Bronchial epithelial cell (primary cell): ENCODE measurements at regions not wholly inside any gene's neighbourhood (a gene's known extent, or its start where the extent isn't known, plus 50 kb on each side); places are given as distances from the start of the nearest gene placed in this dataset.

Experiments
- DNase-seq: peaks from one replicate; pipeline ENCODE4 v3.0.0-alpha.2; 2010; ENCODE audit warnings: low read depth
- FAIRE-seq: peaks from 2 replicates; lab custom pipeline; 2011; peaks lifted over from hg19 to GRCh38; lab: Jason Lieb, UNC
- H3K27me3 ChIP-seq: 2 replicates; pipeline ENCODE4 v1.5.1; 2011; ENCODE audit warnings: low read length; ENCODE audit not compliant: control insufficient read depth, insufficient read depth
- H3K36me3 ChIP-seq: 2 replicates; pipeline ENCODE4 v1.5.1; 2011; ENCODE audit warnings: low read length; ENCODE audit not compliant: control insufficient read depth, insufficient read depth
- H3K4me3 ChIP-seq: 2 replicates; pipeline ENCODE4 v1.5.1; 2011; ENCODE audit warnings: mild to moderate bottlenecking, low read depth, low read length, control low read depth
- CTCF ChIP-seq: IDR thresholded peaks from 2 replicates; pipeline ENCODE4 v1.5.1; 2011; ENCODE audit warnings: mild to moderate bottlenecking, moderate library complexity, low read length, control low read depth, inconsistent platforms; ENCODE audit not compliant: insufficient read depth, severe bottlenecking

- DNase-seq, result peak; percentile 91
- no peak for TF ChIP-seq CTCF
- FAIRE-seq, result peak; percentile 52
Observed at GRCh38 chr9:27632254-27632653, 59.0 kb upstream of the C9orf72 start.

GRCh38 chr9:27633764-27634163 lies 60.5 kb upstream of the C9orf72 start:
- Histone ChIP-seq H3K27me3 (no peaks in the 10 kb centered on the region), H3K36me3 (no peaks in the 10 kb centered on the region), H3K4me3 (no peak overlapping the region)
- DNase-seq (no peak), FAIRE-seq (no peak)
- TF ChIP-seq CTCF, result no peak

More at GRCh38 chr9:27632254-27632653, 59.0 kb upstream of the C9orf72 start:
- H3K27me3 ChIP-seq, result no peaks in the 10 kb centered on the region
- no peak overlapping the region for H3K4me3 ChIP-seq
- H3K36me3 ChIP-seq, result no peaks in the 10 kb centered on the region

- no peak for DNase-seq
- Histone ChIP-seq H3K4me3 (no peak overlapping the region), H3K27me3 (no peaks in the 10 kb centered on the region), H3K36me3 (no peaks in the 10 kb centered on the region)
- TF ChIP-seq CTCF, result no peak
- no peak for FAIRE-seq
Observed at GRCh38 chr9:27634879-27635278, 61.6 kb upstream of the C9orf72 start.

- no peak for TF ChIP-seq CTCF
- FAIRE-seq (no peak), DNase-seq (peak; percentile 91)
Observed at GRCh38 chr9:27638716-27639115, 65.4 kb upstream of the C9orf72 start.

GRCh38 chr9:27645161-27645840 lies 72.0 kb upstream of the C9orf72 start:
- H3K27me3 ChIP-seq, result no peaks in the 10 kb centered on the region
- DNase-seq (no peak), FAIRE-seq (no peak)
- H3K4me3 ChIP-seq, result no peak overlapping the region
- TF ChIP-seq CTCF, result no peak
- no peaks in the 10 kb centered on the region for H3K36me3 ChIP-seq

More at GRCh38 chr9:27638716-27639115, 65.4 kb upstream of the C9orf72 start:
- no peak overlapping the region for H3K4me3 ChIP-seq
- no peaks in the 10 kb centered on the region for H3K36me3 ChIP-seq
- H3K27me3 ChIP-seq, result no peaks in the 10 kb centered on the region

GRCh38 chr9:27653246-27653645 lies 80.0 kb upstream of the C9orf72 start:
- no peak for FAIRE-seq
- H3K36me3 ChIP-seq, result no peaks in the 10 kb centered on the region

More at GRCh38 chr9:27653246-27653645, 80.0 kb upstream of the C9orf72 start:
- DNase-seq, result peak; percentile 42
- Histone ChIP-seq H3K4me3 (no peak overlapping the region), H3K27me3 (no peaks in the 10 kb centered on the region)
- TF ChIP-seq CTCF, result no peak
